ENCODE measurements at regions not wholly inside any gene's neighbourhood (a gene's known extent, or its start where the extent isn't known, plus 50 kb on each side); places are given as distances from the start of the nearest gene placed in this dataset.

DNA sequence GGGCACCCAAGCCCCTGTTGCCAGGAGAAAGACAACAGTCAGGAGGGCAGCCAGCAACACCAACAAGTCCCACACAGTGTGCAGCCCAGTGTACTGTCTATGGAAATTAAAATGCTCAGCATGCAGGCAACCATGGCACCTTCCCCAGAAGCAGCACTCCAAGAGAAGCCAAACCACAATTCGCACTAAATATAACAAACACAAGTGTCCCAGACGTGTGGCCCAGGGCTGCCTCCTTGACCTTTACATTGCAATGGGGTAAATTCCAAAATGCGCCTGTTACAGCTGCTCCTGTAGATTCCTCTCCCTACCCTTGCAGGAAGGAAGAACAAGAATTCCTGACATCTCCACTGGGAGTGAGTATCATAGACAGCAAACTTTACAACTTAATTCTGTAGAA lies 292.8 kb upstream of the USP9Y start:
- TF ChIP-seq, protein P1, sequence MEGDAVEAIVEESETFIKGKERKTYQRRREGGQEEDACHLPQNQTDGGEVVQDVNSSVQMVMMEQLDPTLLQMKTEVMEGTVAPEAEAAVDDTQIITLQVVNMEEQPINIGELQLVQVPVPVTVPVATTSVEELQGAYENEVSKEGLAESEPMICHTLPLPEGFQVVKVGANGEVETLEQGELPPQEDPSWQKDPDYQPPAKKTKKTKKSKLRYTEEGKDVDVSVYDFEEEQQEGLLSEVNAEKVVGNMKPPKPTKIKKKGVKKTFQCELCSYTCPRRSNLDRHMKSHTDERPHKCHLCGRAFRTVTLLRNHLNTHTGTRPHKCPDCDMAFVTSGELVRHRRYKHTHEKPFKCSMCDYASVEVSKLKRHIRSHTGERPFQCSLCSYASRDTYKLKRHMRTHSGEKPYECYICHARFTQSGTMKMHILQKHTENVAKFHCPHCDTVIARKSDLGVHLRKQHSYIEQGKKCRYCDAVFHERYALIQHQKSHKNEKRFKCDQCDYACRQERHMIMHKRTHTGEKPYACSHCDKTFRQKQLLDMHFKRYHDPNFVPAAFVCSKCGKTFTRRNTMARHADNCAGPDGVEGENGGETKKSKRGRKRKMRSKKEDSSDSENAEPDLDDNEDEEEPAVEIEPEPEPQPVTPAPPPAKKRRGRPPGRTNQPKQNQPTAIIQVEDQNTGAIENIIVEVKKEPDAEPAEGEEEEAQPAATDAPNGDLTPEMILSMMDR (IDR thresholded peaks at IDR 0.05) = no peak
- TF ChIP-seq POLR2AphosphoS5 (IDR thresholded peaks at IDR 0.05) = no peak

Data from stomach (tissue), 4 donors.